HG02571 (cell line): ENCODE measurements at regions not wholly inside any gene's neighbourhood (a gene's known extent, or its start where the extent isn't known, plus 50 kb on each side); places are given as distances from the start of the nearest gene placed in this dataset.
"Not testable (repeated sequence)": the region's sequence is repeated elsewhere in the genome, so short reads cannot be mapped to it uniquely, and the experiment has no call there.

Experiments
- ATAC-seq: cut with Tn5 transposase; IDR thresholded peaks from one replicate; pipeline ENCODE4 v1.9.1; 2021; ENCODE audit warnings: mild to moderate bottlenecking, moderate library complexity; ENCODE audit not compliant: unreplicated experiment

DNA sequence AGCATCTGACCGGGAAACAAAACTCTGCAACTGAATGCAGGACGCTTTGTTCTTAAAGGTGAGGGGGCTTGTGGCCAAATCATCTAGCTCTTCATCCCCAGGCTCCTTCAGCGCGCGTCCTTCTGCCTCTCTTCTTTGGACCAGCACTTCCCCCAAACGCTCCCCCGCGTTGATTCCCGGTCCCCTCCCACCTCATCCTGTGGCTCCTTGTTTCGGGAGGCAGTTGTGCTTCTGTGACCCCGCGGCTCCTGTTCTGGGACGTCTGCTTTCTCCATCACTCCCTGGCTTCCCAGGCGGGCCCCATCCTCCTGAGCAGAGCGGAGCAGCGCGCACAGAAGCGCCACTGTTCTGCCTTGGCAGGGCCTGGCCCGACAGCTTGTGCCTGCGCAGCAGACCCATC, 109.7 kb upstream of the ZNG1E start:
- not testable (repeated sequence) for ATAC-seq

- ATAC-seq: not testable (repeated sequence)
These were observed 156.7 kb upstream of the ZNG1E start for GRCh38 chr9:65519018-65519417.

- ATAC-seq: not testable (repeated sequence)
These were observed 161.3 kb upstream of the ZNG1E start for GRCh38 chr9:65514465-65514864.

DNA sequence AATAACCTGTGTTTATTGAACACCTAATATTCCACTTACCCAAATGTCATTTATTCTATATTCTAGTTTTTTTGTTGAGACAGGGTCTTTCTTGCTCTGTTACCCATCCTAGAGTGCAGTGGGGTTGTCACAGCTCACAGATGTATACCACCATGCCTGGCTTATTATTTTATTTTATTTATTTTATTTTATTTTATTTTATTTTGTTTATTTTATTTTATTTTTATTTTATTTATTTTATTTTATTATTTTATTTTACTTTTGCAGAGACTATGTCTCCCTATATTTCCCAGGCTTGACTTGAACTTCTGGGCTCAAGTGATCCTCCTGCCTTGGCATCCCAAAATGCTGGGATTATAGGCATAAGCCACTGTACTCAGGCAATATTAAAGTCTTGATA, 167.8 kb upstream of the ZNG1E start:
- not testable (repeated sequence) for ATAC-seq

- ATAC-seq: not testable (repeated sequence)
These were observed 171.0 kb upstream of the ZNG1E start for GRCh38 chr9:65504686-65505085.

- ATAC-seq: not testable (repeated sequence)
These were observed 172.0 kb upstream of the ZNG1E start for GRCh38 chr9:65503696-65504095.

DNA sequence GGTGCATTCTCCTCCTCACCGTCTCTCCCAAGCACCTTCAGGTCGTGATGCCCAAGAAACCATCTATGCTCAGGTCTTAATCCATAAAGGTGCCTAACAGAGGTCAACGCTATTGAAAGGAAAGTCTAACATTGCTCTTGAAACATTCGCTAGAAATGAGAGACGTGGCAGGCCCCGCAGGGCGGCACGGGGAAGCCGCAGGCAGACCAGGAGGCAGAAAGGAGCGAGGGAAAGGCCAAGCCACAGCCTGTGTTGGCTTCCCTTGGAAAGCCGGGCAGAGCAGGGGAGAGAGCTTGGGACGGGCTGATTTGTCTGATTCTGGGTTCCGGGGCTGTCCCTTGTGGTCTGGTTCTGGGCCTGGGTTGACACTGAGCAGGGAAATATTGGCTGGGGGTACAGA, 192.8 kb upstream of the ZNG1E start:
- not testable (repeated sequence) for ATAC-seq

DNA sequence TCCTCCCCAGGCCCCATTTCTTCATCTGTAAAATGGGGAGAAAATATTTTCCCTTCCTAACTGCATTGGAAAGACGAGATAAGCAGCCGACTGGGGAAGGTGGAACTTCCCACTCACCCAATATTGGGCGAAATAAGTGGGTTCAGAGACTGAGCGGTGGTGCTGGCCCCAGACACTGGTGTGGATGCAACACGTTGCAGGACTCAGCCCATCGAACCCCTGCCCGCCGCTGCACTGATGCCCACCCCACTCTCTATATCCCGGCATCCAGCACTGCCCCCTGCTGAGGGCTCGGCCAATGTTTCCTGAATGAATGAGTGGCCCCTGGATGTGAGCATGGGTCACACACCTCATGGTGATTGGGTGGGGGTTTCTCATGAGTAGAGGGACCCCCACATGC, 194.4 kb upstream of the ZNG1E start:
- not testable (repeated sequence) for ATAC-seq

DNA sequence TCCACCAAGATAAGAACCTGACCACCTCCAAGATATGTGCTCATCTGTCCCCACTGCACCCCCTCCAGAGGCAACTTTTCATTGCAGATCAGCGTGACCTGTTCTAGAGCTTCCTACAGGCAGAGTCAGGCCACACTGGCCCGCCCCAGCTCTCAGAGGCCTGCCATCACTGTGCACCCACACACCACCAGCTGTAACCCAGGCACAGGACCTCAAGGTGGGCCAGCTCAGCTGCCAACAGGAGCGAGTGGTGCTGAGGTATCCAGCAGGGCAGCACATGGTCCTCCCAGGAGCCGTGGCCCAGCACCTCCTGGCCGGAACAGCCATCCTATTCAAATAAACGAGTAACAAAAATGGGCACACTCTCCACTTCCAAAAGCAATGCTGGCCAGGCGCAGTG, 189.9 kb upstream of the FOXD4L5 start:
- not testable (repeated sequence) for ATAC-seq

- not testable (repeated sequence) for ATAC-seq
These were observed 188.2 kb upstream of the FOXD4L5 start for GRCh38 chr9:65473059-65473822.

DNA sequence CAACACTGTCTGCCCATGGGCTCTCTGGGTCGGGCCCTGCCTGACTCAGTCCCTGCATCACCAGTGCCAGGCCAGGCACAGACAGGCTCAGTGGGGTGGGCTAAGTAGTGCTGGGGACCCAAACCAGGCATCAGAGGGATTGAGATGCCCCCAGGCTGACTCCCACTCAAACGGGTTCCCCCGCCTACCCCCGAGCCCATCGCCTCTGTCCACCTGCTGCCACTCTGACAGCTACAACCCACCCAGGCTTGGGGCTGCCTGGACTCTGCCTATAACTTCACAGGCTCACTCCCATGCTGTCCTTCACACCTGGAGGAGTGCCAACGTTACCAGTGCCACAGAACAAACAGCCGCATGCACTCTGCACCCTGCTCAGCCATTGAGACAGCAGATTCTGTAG, 186.1 kb upstream of the FOXD4L5 start:
- ATAC-seq: not testable (repeated sequence)

GRCh38 chr9:65466911-65467734, 182.1 kb upstream of the FOXD4L5 start:
- not testable (repeated sequence) for ATAC-seq

DNA sequence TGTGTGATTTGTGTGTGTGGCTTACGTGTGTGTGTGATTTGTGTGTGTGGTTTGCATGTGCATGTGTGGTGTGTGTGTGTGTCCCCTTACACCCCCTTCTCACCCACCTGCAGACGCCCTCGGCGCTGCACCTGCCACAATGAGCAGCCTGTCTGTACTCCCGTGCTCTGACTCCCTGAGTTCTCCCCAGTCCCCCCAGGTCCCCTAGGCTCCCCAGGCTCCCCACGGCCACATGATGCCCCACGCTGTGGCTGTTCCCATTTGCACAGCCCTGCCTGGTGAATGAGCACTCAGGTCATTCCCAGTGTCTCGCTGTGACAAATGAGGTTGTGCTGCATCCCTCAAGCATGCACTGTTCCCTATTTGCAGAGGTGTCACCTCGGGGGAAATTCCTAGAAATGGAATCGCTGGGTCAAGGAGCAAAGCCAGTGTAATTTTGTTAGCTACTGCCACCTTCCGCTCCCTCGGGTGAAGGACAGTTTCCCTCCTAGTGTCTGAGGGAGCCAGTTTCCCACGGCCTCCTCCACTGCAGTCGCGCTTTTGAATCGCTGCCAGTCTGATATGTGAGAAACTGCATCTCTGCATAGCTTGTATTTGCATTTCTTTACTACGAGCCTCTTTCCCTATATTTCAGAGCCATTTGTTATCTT, 180.4 kb upstream of the FOXD4L5 start:
- not testable (repeated sequence) for ATAC-seq

GRCh38 chr9:65462476-65462875, 177.5 kb upstream of the FOXD4L5 start:
- ATAC-seq: not testable (repeated sequence)

DNA sequence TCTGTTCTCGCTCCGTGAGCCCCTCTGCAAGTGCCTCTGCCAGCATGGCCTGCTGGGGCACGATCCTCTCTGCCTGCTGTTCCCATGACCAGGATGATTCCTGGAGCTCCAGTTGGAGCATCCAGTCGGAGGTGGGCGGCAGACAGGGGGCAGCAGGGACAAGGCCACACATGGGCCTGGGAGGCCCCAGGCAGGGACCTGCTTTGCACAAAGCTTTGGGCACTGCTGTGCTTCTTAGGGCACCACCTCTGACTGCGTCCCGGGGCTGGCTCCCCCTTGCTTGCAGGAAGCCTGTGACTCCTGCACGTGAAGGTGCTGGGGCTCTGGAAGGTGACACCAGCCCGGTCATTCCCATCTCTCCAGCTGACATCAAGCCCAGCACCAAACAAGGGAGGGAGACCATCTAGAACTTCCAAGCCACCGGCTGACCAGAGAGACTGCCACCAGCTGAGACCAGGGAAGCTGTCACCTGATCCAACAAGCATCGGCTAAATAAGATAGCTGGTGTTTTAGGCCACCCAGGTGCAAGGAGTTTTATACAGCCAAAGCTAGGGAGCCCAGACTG, 174.8 kb upstream of the FOXD4L5 start:
- no peak for ATAC-seq

GRCh38 chr9:65458992-65459391, 174.0 kb upstream of the FOXD4L5 start:
- ATAC-seq: no peak

- no peak for ATAC-seq
These were observed 173.5 kb upstream of the FOXD4L5 start for GRCh38 chr9:65458465-65458864.

DNA sequence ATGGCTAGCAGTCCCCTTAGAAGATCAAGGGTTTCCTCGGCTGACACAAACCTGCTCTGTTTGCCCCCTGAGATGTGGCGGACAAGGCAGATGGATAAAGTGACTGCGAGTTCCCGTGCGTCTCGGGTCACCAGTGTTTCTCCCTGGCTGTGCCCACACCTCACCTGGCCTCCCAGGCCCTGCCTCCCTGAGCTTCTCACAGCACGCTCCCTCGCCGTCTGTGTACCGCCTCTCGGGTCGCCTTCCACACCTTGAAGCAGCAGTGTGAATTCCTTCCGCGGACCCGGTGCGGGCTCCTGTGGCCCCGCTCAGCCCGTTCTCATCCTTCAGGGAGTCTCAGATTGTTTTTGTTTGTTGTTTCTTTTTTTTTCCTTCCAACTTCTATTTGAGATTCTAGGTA, 172.0 kb upstream of the FOXD4L5 start:
- not testable (repeated sequence) for ATAC-seq

GRCh38 chr9:65455751-65456647, 171.0 kb upstream of the FOXD4L5 start:
- ATAC-seq: not testable (repeated sequence)

DNA sequence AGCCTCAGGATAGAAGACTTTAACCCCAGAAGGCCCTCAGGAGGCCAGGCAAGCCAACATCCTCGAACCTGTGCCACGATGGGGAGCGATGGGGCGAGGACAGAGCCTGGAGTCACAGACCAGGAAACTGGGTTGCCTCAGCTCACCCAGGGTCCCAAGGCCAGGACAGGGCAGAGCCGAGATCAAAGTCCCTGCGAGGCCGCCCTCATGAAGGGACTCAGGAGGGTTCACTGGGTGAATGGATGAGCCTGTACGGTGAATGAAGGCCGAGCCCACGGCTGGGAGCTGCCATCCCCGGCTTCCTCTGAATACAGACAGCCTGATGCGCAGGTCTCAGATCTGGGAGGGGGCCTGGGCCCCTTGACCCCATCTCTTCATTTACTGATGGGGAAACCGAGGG, 170.1 kb upstream of the FOXD4L5 start:
- not testable (repeated sequence) for ATAC-seq
